ENCODE measurements at regions not wholly inside any gene's neighbourhood (a gene's known extent, or its start where the extent isn't known, plus 50 kb on each side); places are given as distances from the start of the nearest gene placed in this dataset.

- in situ Hi-C loops (cut with MboI), result no loop called here
- H2AFZ ChIP-seq, result no peak overlapping the region
- no peaks in the 10 kb centered on the region for H3K27me3 ChIP-seq (replicated peaks; ENCODE audit: insufficient read depth)
- no peaks in the 10 kb centered on the region for H3K9me2 ChIP-seq (ENCODE audit: insufficient read depth)
- no peak overlapping the region for H3K27ac ChIP-seq
- no peaks in the 10 kb centered on the region for H3K79me2 ChIP-seq (ENCODE audit: insufficient read depth)
- 29 to 30% methylated on average over 2 of the region's 2 CpGs for WGBS, 2 experiments (ENCODE audit: low coverage in 1 of 2, low lambda C conversion rate in 2 of 2, missing lambda C conversion rate in 2 of 2)
- no peak overlapping the region for H3K9ac ChIP-seq
- no peaks in the 10 kb centered on the region for H3K4me1 ChIP-seq (ENCODE audit: insufficient read depth)
- TF ChIP-seq EZH2phosphoT487 (IDR thresholded peaks at IDR 0.05; ENCODE audit: insufficient read depth, low read depth) (no peak), EZH2 (IDR thresholded peaks at IDR 0.05; ENCODE audit: insufficient read depth, poor library complexity, severe bottlenecking) (no peak)
- H3K36me3 ChIP-seq (ENCODE audit: low read depth), result no peaks in the 10 kb centered on the region
- no peak for DNase-seq
- H3K4me3 ChIP-seq, result no peak overlapping the region
- H3K4me2 ChIP-seq (ENCODE audit: unreplicated experiment), result no peak overlapping the region
- peaks cover 4% of the 10 kb centered on the region for H3K9me3 ChIP-seq (ENCODE audit: low read depth)
- no peaks in the 10 kb centered on the region for H3F3A ChIP-seq (ENCODE audit: insufficient read depth)
- no peaks in the 10 kb centered on the region for H4K20me1 ChIP-seq (ENCODE audit: insufficient read depth)
These were observed 292.5 kb upstream of the SATB1 start for GRCh38 chr3:18717598-18717997.

- H3K27me3 ChIP-seq (replicated peaks; ENCODE audit: insufficient read depth), result no peaks in the 10 kb centered on the region
These were observed 291.7 kb upstream of the SATB1 start for GRCh38 chr3:18716821-18717220.

GRCh38 chr3:18716101-18716500, 291.0 kb upstream of the SATB1 start:
- peaks cover 4% of the 10 kb centered on the region for H3K9me3 ChIP-seq (ENCODE audit: low read depth)
- 14 to 17% methylated on average over 2 of the region's 2 CpGs for WGBS, 2 experiments (ENCODE audit: low coverage in 1 of 2, low lambda C conversion rate in 2 of 2, missing lambda C conversion rate in 2 of 2)
- H3K9ac ChIP-seq, result no peak overlapping the region
- no peaks in the 10 kb centered on the region for H3F3A ChIP-seq (ENCODE audit: insufficient read depth)
- H2AFZ ChIP-seq, result no peak overlapping the region
- H3K36me3 ChIP-seq (ENCODE audit: low read depth), result no peaks in the 10 kb centered on the region
- no peaks in the 10 kb centered on the region for H3K79me2 ChIP-seq (ENCODE audit: insufficient read depth)
- no peaks in the 10 kb centered on the region for H3K27me3 ChIP-seq (replicated peaks; ENCODE audit: insufficient read depth)
- H4K20me1 ChIP-seq (ENCODE audit: insufficient read depth), result no peaks in the 10 kb centered on the region
- no peak overlapping the region for H3K27ac ChIP-seq
- no peak overlapping the region for H3K4me2 ChIP-seq (ENCODE audit: unreplicated experiment)
- no peaks in the 10 kb centered on the region for H3K9me2 ChIP-seq (ENCODE audit: insufficient read depth)
- H3K4me3 ChIP-seq, result no peak overlapping the region
- no peak for TF ChIP-seq EZH2 (IDR thresholded peaks at IDR 0.05; ENCODE audit: insufficient read depth, poor library complexity, severe bottlenecking)
- TF ChIP-seq EZH2phosphoT487 (IDR thresholded peaks at IDR 0.05; ENCODE audit: insufficient read depth, low read depth), result no peak
- DNase-seq, result no peak
- no peaks in the 10 kb centered on the region for H3K4me1 ChIP-seq (ENCODE audit: insufficient read depth)
- in situ Hi-C loops (cut with MboI), result no loop called here

More at GRCh38 chr3:18716821-18717220, 291.7 kb upstream of the SATB1 start:
- WGBS, 2 experiments (ENCODE audit: low coverage in 1 of 2, low lambda C conversion rate in 2 of 2, missing lambda C conversion rate in 2 of 2), result 5% methylated on average over 3 of the region's 3 CpGs
- no peak overlapping the region for H2AFZ ChIP-seq
- no peaks in the 10 kb centered on the region for H3K4me1 ChIP-seq (ENCODE audit: insufficient read depth)
- H3K4me3 ChIP-seq, result no peak overlapping the region
- H3K9me3 ChIP-seq (ENCODE audit: low read depth), result peaks cover 4% of the 10 kb centered on the region
- no peaks in the 10 kb centered on the region for H3K79me2 ChIP-seq (ENCODE audit: insufficient read depth)
- TF ChIP-seq EZH2phosphoT487 (IDR thresholded peaks at IDR 0.05; ENCODE audit: insufficient read depth, low read depth) (no peak), EZH2 (IDR thresholded peaks at IDR 0.05; ENCODE audit: insufficient read depth, poor library complexity, severe bottlenecking) (no peak)
- H3K36me3 ChIP-seq (ENCODE audit: low read depth), result no peaks in the 10 kb centered on the region
- H3F3A ChIP-seq (ENCODE audit: insufficient read depth), result no peaks in the 10 kb centered on the region
- H3K4me2 ChIP-seq (ENCODE audit: unreplicated experiment), result no peak overlapping the region
- no peaks in the 10 kb centered on the region for H4K20me1 ChIP-seq (ENCODE audit: insufficient read depth)
- H3K9me2 ChIP-seq (ENCODE audit: insufficient read depth), result no peaks in the 10 kb centered on the region
- no peak overlapping the region for H3K27ac ChIP-seq
- in situ Hi-C loops (cut with MboI), result no loop called here
- DNase-seq, result no peak
- H3K9ac ChIP-seq, result no peak overlapping the region

GRCh38 chr3:18715208-18715607, 290.1 kb upstream of the SATB1 start:
- H3K36me3 ChIP-seq (ENCODE audit: low read depth), result no peaks in the 10 kb centered on the region
- no peak for TF ChIP-seq EZH2 (IDR thresholded peaks at IDR 0.05; ENCODE audit: insufficient read depth, poor library complexity, severe bottlenecking)
- TF ChIP-seq EZH2phosphoT487 (IDR thresholded peaks at IDR 0.05; ENCODE audit: insufficient read depth, low read depth), result no peak
- H3K79me2 ChIP-seq (ENCODE audit: insufficient read depth), result no peaks in the 10 kb centered on the region
- no peak overlapping the region for H3K9ac ChIP-seq
- no peaks in the 10 kb centered on the region for H3K4me1 ChIP-seq (ENCODE audit: insufficient read depth)
- H3K9me2 ChIP-seq (ENCODE audit: insufficient read depth), result no peaks in the 10 kb centered on the region
- H3K27me3 ChIP-seq (replicated peaks; ENCODE audit: insufficient read depth), result no peaks in the 10 kb centered on the region
- DNase-seq, result no peak
- in situ Hi-C loops (cut with MboI), result no loop called here
- no peak overlapping the region for H3K4me2 ChIP-seq (ENCODE audit: unreplicated experiment)
- H2AFZ ChIP-seq, result no peak overlapping the region
- no peak overlapping the region for H3K4me3 ChIP-seq
- H4K20me1 ChIP-seq (ENCODE audit: insufficient read depth), result no peaks in the 10 kb centered on the region
- no peaks in the 10 kb centered on the region for H3F3A ChIP-seq (ENCODE audit: insufficient read depth)
- H3K9me3 ChIP-seq (ENCODE audit: low read depth), result peaks cover 4% of the 10 kb centered on the region
- no peak overlapping the region for H3K27ac ChIP-seq

- no peaks in the 10 kb centered on the region for H3K4me1 ChIP-seq (ENCODE audit: insufficient read depth)
- no peak overlapping the region for H3K27ac ChIP-seq
- no peaks in the 10 kb centered on the region for H3K79me2 ChIP-seq (ENCODE audit: insufficient read depth)
- H2AFZ ChIP-seq, result no peak overlapping the region
- no peaks in the 10 kb centered on the region for H4K20me1 ChIP-seq (ENCODE audit: insufficient read depth)
- TF ChIP-seq EZH2 (IDR thresholded peaks at IDR 0.05; ENCODE audit: insufficient read depth, poor library complexity, severe bottlenecking), result no peak
- TF ChIP-seq EZH2phosphoT487 (IDR thresholded peaks at IDR 0.05; ENCODE audit: insufficient read depth, low read depth), result no peak
- in situ Hi-C loops (cut with MboI), result no loop called here
- no peaks in the 10 kb centered on the region for H3F3A ChIP-seq (ENCODE audit: insufficient read depth)
- peaks cover 4% of the 10 kb centered on the region for H3K9me3 ChIP-seq (ENCODE audit: low read depth)
- H3K9ac ChIP-seq, result no peak overlapping the region
- DNase-seq, result no peak
- H3K36me3 ChIP-seq (ENCODE audit: low read depth), result no peaks in the 10 kb centered on the region
- H3K4me2 ChIP-seq (ENCODE audit: unreplicated experiment), result no peak overlapping the region
- 30 to 37% methylated on average over 2 of the region's 2 CpGs for WGBS, 2 experiments (ENCODE audit: low coverage in 1 of 2, low lambda C conversion rate in 2 of 2, missing lambda C conversion rate in 2 of 2)
- no peaks in the 10 kb centered on the region for H3K9me2 ChIP-seq (ENCODE audit: insufficient read depth)
- no peak overlapping the region for H3K4me3 ChIP-seq
- no peaks in the 10 kb centered on the region for H3K27me3 ChIP-seq (replicated peaks; ENCODE audit: insufficient read depth)
These were observed 288.4 kb upstream of the SATB1 start for GRCh38 chr3:18713577-18713951.

All from GM23248 (cell line).